Subcutaneous abdominal adipose tissue (tissue), 5 donors: ENCODE measurements at regions not wholly inside any gene's neighbourhood (a gene's known extent, or its start where the extent isn't known, plus 50 kb on each side); places are given as distances from the start of the nearest gene placed in this dataset.

ENCODE experiments used
- H3K27ac ChIP-seq: one replicate; pipeline ENCODE4 v1.7.0; 2013; ENCODE audit warnings: low read depth, mild to moderate bottlenecking, inconsistent platforms, low read length, moderate library complexity
- H3K27me3 ChIP-seq, 5 donors: one replicate each; pipeline ENCODE4 v1.7.0; 2013; ENCODE audit warnings: low read length in 5 of 5, inconsistent platforms in 1 of 5; ENCODE audit not compliant: control insufficient read depth in 5 of 5, insufficient read depth in 4 of 5
- H3K36me3 ChIP-seq, 5 donors: one replicate each; pipeline ENCODE4 v1.7.0; 2013; ENCODE audit warnings: low read length in 5 of 5; ENCODE audit not compliant: control insufficient read depth in 5 of 5, insufficient read depth in 5 of 5
- H3K4me1 ChIP-seq, 5 donors: one replicate each; pipeline ENCODE4 v1.7.0; 2013; ENCODE audit warnings: low read length in 5 of 5, mild to moderate bottlenecking in 3 of 5, moderate library complexity in 1 of 5; ENCODE audit not compliant: control insufficient read depth in 5 of 5, insufficient read depth in 5 of 5
- H3K4me3 ChIP-seq, 5 donors: one replicate each; pipeline ENCODE4 v1.7.0; 2013; ENCODE audit warnings: low read length in 5 of 5, low read depth in 1 of 5
- H3K9ac ChIP-seq, 5 donors: one replicate each; pipeline ENCODE4 v1.7.0; 2013; ENCODE audit warnings: low read length in 5 of 5, mild to moderate bottlenecking in 4 of 5, moderate library complexity in 3 of 5
- H3K9me3 ChIP-seq, 5 donors: one replicate each; pipeline ENCODE4 v1.7.0; 2013; ENCODE audit warnings: low read length in 5 of 5; ENCODE audit not compliant: control insufficient read depth in 5 of 5
- donor health status: healthy.
- donor health status: healthy.
- donor health status: healthy.
- donor health status: healthy.
- donor health status: healthy.

GRCh38 chr18:27662537-27662936 lies 477.4 kb upstream of the CHST9 start:
- no peaks in the 10 kb centered on the region for H3K4me1 ChIP-seq
- no peak overlapping the region for H3K4me3 ChIP-seq
- H3K36me3 ChIP-seq: no peaks in the 10 kb centered on the region
- H3K9me3 ChIP-seq: no peaks in the 10 kb centered on the region
- no peak overlapping the region for H3K9ac ChIP-seq
- H3K27ac ChIP-seq: no peak overlapping the region
- no peaks in the 10 kb centered on the region for H3K27me3 ChIP-seq

DNA sequence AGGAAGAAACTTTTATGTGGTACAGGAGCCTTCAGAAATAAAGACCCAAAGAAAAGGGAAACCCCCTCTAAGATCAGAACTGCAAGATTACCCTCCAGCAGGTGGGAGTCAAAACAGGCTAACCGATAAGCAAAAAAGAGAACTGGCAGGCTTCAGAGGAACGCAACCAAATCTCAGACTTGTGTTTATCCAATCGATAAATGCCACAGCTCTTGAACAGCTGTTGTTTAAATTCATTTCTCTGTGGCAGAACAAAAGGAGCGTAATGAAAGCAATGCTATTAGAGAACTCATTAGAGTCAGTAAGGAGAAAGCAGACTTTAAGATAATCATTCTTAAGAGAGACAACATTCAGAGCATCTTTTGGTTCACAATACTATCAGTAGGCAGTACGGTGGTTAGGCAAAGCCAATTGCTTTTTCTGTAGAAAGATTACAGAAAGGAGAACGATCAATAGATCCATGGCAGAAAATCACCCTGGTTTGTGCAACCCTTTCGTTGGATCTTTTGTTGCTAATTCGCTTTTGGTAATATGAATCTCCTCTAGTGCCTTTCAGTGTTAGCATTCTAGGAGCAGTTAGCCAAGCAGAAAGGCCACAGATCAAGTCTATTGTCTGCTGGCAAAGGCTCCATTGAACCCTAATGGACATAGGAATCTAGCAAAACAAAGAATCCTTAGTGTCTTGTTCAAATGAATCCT lies 476.4 kb upstream of the CHST9 start:
- Histone ChIP-seq H3K9me3 (no peaks in the 10 kb centered on the region), H3K9ac (no peak overlapping the region), H3K27ac (no peak overlapping the region), H3K4me1 (no peaks in the 10 kb centered on the region), H3K4me3 (no peak overlapping the region), H3K36me3 (no peaks in the 10 kb centered on the region), H3K27me3 (no peaks in the 10 kb centered on the region)

DNA sequence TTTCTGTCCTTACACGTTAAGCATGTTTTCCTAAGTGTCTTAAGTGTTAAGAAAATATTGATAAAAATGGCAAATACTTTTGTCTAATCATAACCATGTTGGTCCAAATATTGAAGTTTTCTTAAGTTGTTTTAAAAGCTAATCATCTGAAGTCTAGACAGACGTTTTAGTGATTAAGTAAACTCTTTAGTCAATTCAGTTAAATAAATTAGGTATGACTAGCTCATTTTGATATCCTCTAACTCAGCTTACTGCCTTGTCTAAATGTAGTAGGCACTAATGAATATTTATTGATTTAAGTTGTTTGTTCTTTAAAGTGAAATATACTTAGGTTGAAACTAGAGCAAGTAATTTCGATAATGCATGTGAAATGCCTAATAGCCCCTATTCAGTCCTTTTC lies 471.8 kb upstream of the CHST9 start:
- no peaks in the 10 kb centered on the region for H3K27me3 ChIP-seq
- H3K9ac ChIP-seq: no peak overlapping the region
- H3K27ac ChIP-seq: no peak overlapping the region
- H3K36me3 ChIP-seq: no peaks in the 10 kb centered on the region
- no peak overlapping the region for H3K4me3 ChIP-seq
- no peaks in the 10 kb centered on the region for H3K9me3 ChIP-seq
- H3K4me1 ChIP-seq: no peaks in the 10 kb centered on the region

GRCh38 chr18:27656167-27656778 lies 471.2 kb upstream of the CHST9 start:
- Histone ChIP-seq H3K9me3 (no peaks in the 10 kb centered on the region), H3K36me3 (no peaks in the 10 kb centered on the region), H3K4me1 (no peaks in the 10 kb centered on the region), H3K27ac (no peak overlapping the region), H3K9ac (no peak overlapping the region), H3K4me3 (no peak overlapping the region), H3K27me3 (no peaks in the 10 kb centered on the region)

- Histone ChIP-seq H3K27ac (no peak overlapping the region), H3K9ac (no peak overlapping the region), H3K4me3 (no peak overlapping the region), H3K36me3 (no peaks in the 10 kb centered on the region), H3K9me3 (no peaks in the 10 kb centered on the region), H3K4me1 (no peaks in the 10 kb centered on the region), H3K27me3 (no peaks in the 10 kb centered on the region)
Measured at GRCh38 chr18:27653247-27653646, 468.1 kb upstream of the CHST9 start.

DNA sequence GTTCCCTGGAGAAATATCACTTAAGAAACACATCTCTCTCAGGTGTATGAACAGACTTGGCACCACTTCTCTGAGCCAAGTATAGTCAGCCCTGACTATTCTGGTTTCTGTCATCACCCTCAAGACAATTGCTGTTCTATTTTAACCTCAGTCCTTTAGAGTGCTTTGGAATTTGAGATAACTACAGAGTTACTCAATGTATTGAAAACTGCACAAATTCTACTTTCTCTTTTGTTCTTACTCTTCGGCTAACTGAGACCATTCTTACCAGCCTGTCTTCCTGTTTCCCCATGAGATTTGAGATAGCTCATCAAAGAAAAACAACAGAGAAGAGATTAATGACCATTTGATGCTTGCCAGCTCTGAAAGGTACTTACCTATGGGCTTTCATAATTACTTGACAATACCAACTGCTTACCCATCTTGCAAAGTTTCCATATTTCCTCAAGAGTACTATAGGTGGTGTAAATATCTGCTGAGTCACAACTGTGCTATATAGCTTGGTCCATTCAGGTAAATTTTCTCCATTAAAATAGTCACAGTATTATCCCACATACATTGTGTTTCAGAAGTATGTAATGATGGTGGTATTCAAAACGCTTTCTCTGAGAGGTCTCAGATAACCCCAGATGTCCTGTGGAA lies 467.5 kb upstream of the CHST9 start:
- no peak overlapping the region for H3K27ac ChIP-seq
- no peaks in the 10 kb centered on the region for H3K27me3 ChIP-seq
- H3K4me3 ChIP-seq: no peak overlapping the region
- H3K9me3 ChIP-seq: no peaks in the 10 kb centered on the region
- H3K9ac ChIP-seq: no peak overlapping the region
- no peaks in the 10 kb centered on the region for H3K36me3 ChIP-seq
- H3K4me1 ChIP-seq: no peaks in the 10 kb centered on the region

- H3K27ac ChIP-seq: no peak overlapping the region
- H3K36me3 ChIP-seq: no peaks in the 10 kb centered on the region
- no peak overlapping the region for H3K9ac ChIP-seq
- H3K27me3 ChIP-seq: no peaks in the 10 kb centered on the region
- no peak overlapping the region for H3K4me3 ChIP-seq
- no peaks in the 10 kb centered on the region for H3K9me3 ChIP-seq
- no peaks in the 10 kb centered on the region for H3K4me1 ChIP-seq
Measured at GRCh38 chr18:27649621-27650020, 464.5 kb upstream of the CHST9 start.

DNA sequence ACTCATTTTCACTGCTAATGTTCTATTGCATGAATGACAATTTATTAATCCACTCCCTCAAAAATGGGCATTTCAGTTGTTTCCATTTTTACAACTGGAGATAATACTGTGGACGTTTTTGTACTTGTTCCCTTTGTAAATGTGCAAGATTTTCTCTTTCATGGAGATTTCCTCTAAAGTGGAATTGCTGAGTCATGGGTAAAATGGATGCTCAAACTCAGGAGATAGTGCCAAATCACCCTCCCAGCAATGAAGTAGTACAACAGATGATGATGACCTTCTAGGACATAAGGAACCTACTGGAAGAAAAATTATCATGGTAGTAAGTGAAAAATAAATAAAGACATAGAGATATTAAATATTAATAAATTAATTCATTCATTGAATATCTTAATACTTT lies 460.8 kb upstream of the CHST9 start:
- H3K9ac ChIP-seq: no peak overlapping the region
- no peak overlapping the region for H3K27ac ChIP-seq

DNA sequence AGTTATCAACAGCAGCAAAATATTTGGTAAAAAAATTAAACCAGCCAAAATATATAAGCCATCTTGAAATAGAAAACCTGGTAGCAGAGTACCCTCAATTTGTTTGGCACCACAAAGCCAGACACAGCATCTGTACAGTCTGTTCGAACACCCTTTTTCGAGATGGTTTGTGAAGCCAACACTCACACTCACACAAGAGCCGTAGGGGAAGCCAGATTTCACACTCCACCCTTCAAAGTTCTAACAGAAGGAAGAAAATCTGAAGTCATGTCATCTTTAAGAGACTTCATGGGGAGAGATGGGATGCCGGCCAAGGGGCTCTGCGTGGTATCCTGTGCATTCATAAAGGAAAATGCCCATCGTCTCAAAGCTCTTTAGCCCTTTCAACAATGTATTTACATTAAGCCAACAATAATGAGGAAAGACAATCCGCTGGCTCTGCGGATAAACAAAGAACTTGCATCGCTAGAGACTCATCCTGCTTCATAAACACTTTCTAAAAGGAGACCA lies 451.5 kb upstream of the CHST9 start:
- H3K9ac ChIP-seq: no peak overlapping the region
- no peak overlapping the region for H3K4me3 ChIP-seq
- no peaks in the 10 kb centered on the region for H3K36me3 ChIP-seq
- no peaks in the 10 kb centered on the region for H3K27me3 ChIP-seq
- no peak overlapping the region for H3K27ac ChIP-seq
- peaks cover 0 to 3% (median 0%) of the 10 kb centered on the region in 5 donors for H3K9me3 ChIP-seq
- H3K4me1 ChIP-seq: no peaks in the 10 kb centered on the region

More for the DNA sequence above, 460.8 kb upstream of the CHST9 start:
- H3K9me3 ChIP-seq: no peaks in the 10 kb centered on the region
- no peaks in the 10 kb centered on the region for H3K4me1 ChIP-seq
- no peak overlapping the region for H3K4me3 ChIP-seq
- no peaks in the 10 kb centered on the region for H3K27me3 ChIP-seq
- no peaks in the 10 kb centered on the region for H3K36me3 ChIP-seq

GRCh38 chr18:27632706-27633105 lies 447.6 kb upstream of the CHST9 start:
- no peaks in the 10 kb centered on the region for H3K9me3 ChIP-seq
- no peak overlapping the region for H3K9ac ChIP-seq
- no peak overlapping the region for H3K27ac ChIP-seq
- no peaks in the 10 kb centered on the region for H3K36me3 ChIP-seq
- peaks cover 0 to 5% (median 0%) of the 10 kb centered on the region in 5 donors for H3K27me3 ChIP-seq
- H3K4me1 ChIP-seq: no peaks in the 10 kb centered on the region
- H3K4me3 ChIP-seq: no peak overlapping the region
